Caco-2 (cell line): ENCODE measurements at regions not wholly inside any gene's neighbourhood (a gene's known extent, or its start where the extent isn't known, plus 50 kb on each side); places are given as distances from the start of the nearest gene placed in this dataset.

Experiments
- BruUV-seq: library from RNA; stranded (reverse); fragments of 400-500 nt; replicated peaks from 2 replicates; lab custom pipeline; 2021; lab: Mats Ljungman, UMichigan
- CTCF ChIA-PET: fragments of 300-600 bp; sonication (Branson Sonifier 250); formaldehyde crosslinking; loops from one replicate; lab custom pipeline; 2022; ENCODE audit warnings: antibody characterized with exemption; lab: Charles Lee
- POLR2A ChIA-PET: fragments of 300-600 bp; sonication (Branson Sonifier 250); formaldehyde crosslinking; loops from one replicate; lab custom pipeline; 2022; ENCODE audit warnings: antibody characterized with exemption; lab: Charles Lee
- DNase-seq, 2 experiments: peaks; one replicate each; pipeline versions ENCODE4 v3.0.0 to v3.0.0-alpha.2; 2020 to 2022
- H3K27me3 ChIP-seq: replicated peaks from 2 replicates; pipeline ENCODE4 v1.6.0; 2011; ENCODE audit warnings: low read length; ENCODE audit not compliant: control insufficient read depth, insufficient read depth
- H3K36me3 ChIP-seq: 2 replicates; pipeline ENCODE4 v1.5.1; 2011; ENCODE audit warnings: low read length; ENCODE audit not compliant: control insufficient read depth, insufficient read depth
- H3K4me1 ChIP-seq: fragments of 250-450 bp; sonication (Bioruptor Pico); 2 replicates; pipeline ENCODE4 v1.5.1; 2020; ENCODE audit warnings: mild to moderate bottlenecking
- H3K4me3 ChIP-seq: 2 replicates; pipeline ENCODE4 v1.5.1; 2011; ENCODE audit warnings: low read depth, mild to moderate bottlenecking, control low read depth, low read length
- H3K9me3 ChIP-seq: fragments of 250-450 bp; sonication (Bioruptor Pico); 2 replicates; pipeline ENCODE4 v1.5.1; 2020; ENCODE audit warnings: mild to moderate bottlenecking, moderate library complexity
- H3K27ac Mint-ChIP-seq: one replicate; pipeline ENCODE4 v1.8.0; 2022; ENCODE audit warnings: mixed read lengths; ENCODE audit not compliant: unreplicated experiment
- H3K27me3 Mint-ChIP-seq: one replicate; pipeline ENCODE4 v1.8.0; 2022; ENCODE audit warnings: mixed read lengths; ENCODE audit not compliant: insufficient read depth, unreplicated experiment
- H3K36me3 Mint-ChIP-seq: one replicate; pipeline ENCODE4 v1.8.0; 2022; ENCODE audit warnings: mild to moderate bottlenecking, mixed read lengths; ENCODE audit not compliant: insufficient read depth, unreplicated experiment
- H3K4me1 Mint-ChIP-seq: one replicate; pipeline ENCODE4 v1.8.0; 2022; ENCODE audit warnings: low read depth, mixed read lengths; ENCODE audit not compliant: unreplicated experiment
- H3K4me3 Mint-ChIP-seq: one replicate; pipeline ENCODE4 v1.8.0; 2022; ENCODE audit warnings: mild to moderate bottlenecking, moderate library complexity, mixed read lengths; ENCODE audit not compliant: unreplicated experiment
- H3K9me3 Mint-ChIP-seq: one replicate; pipeline ENCODE4 v1.8.0; 2022; ENCODE audit warnings: mixed read lengths; ENCODE audit not compliant: unreplicated experiment
- CTCF ChIP-seq, 2 experiments: fragments of 200-600 bp in 1 of 2; IDR thresholded peaks; 1 replicate in 1 of 2; 2 replicates in 1 of 2; pipeline versions ENCODE4 v1.5.1 to v1.8.0; 2011 to 2022; ENCODE audit warnings: antibody characterized with exemption in 1 of 2, control low read depth in 1 of 2, inconsistent platforms in 1 of 2, low read depth in 1 of 2, low read length in 1 of 2, mild to moderate bottlenecking in 1 of 2, moderate library complexity in 1 of 2; ENCODE audit not compliant: insufficient read depth in 1 of 2, severe bottlenecking in 1 of 2, unreplicated experiment in 1 of 2
- intact Hi-C: fragments of 100-400 bp; cut with micrococcal nuclease; formaldehyde crosslinking; loops from one replicate; pipeline ENCODE4 v1.10.0; 2022; ENCODE audit not compliant: unreplicated experiment

GRCh38 chr12:33649992-33650391, 210.4 kb upstream of the SYT10 start:
- CTCF ChIA-PET = no interaction called here
- TF ChIP-seq CTCF (IDR thresholded peaks at IDR 0.05; ENCODE audit: insufficient read depth in 1 of 2, low read depth in 1 of 2, low read length in 1 of 2, severe bottlenecking in 1 of 2, unreplicated experiment in 1 of 2) = no peak

GRCh38 chr12:33650832-33651231, 211.2 kb upstream of the SYT10 start:
- H3K4me3 ChIP-seq = no peak overlapping the region
- no TSS peak for BruUV-seq
- no peak overlapping the region for H3K4me3 Mint-ChIP-seq
- no peaks in the 10 kb centered on the region for H3K36me3 ChIP-seq
- no peak overlapping the region for H3K27ac Mint-ChIP-seq
- no peaks in the 10 kb centered on the region for H3K36me3 Mint-ChIP-seq
- CTCF ChIA-PET = no interaction called here
- no peaks in the 10 kb centered on the region for H3K27me3 ChIP-seq
- no peaks in the 10 kb centered on the region for H3K27me3 Mint-ChIP-seq
- H3K4me1 ChIP-seq = no peaks in the 10 kb centered on the region
- intact Hi-C loops = no loop called here
- H3K9me3 ChIP-seq = no peaks in the 10 kb centered on the region
- no peak for DNase-seq
- peaks cover 9% of the 10 kb centered on the region for H3K9me3 Mint-ChIP-seq
- H3K4me1 Mint-ChIP-seq = no peaks in the 10 kb centered on the region
- POLR2A ChIA-PET = no interaction called here
- no peak for TF ChIP-seq CTCF (IDR thresholded peaks at IDR 0.05; ENCODE audit: insufficient read depth in 1 of 2, low read depth in 1 of 2, low read length in 1 of 2, severe bottlenecking in 1 of 2, unreplicated experiment in 1 of 2)

More at GRCh38 chr12:33649992-33650391, 210.4 kb upstream of the SYT10 start:
- intact Hi-C loops = no loop called here
- Mint-ChIP-seq H3K4me1 (no peaks in the 10 kb centered on the region), H3K27ac (no peak overlapping the region), H3K4me3 (no peak overlapping the region), H3K9me3 (peaks cover 9% of the 10 kb centered on the region), H3K27me3 (no peaks in the 10 kb centered on the region), H3K36me3 (no peaks in the 10 kb centered on the region)
- Histone ChIP-seq H3K4me3 (no peak overlapping the region), H3K9me3 (no peaks in the 10 kb centered on the region), H3K27me3 (no peaks in the 10 kb centered on the region), H3K36me3 (no peaks in the 10 kb centered on the region), H3K4me1 (no peaks in the 10 kb centered on the region)
- no TSS peak for BruUV-seq
- no peak for DNase-seq
- POLR2A ChIA-PET = no interaction called here

- CTCF ChIA-PET = no interaction called here
- intact Hi-C loops = no loop called here
- H3K4me1 ChIP-seq = no peaks in the 10 kb centered on the region
- Mint-ChIP-seq H3K36me3 (no peaks in the 10 kb centered on the region), H3K27ac (no peak overlapping the region), H3K9me3 (peaks cover 9% of the 10 kb centered on the region), H3K4me1 (no peaks in the 10 kb centered on the region), H3K4me3 (no peak overlapping the region), H3K27me3 (peaks cover 3% of the 10 kb centered on the region)
- POLR2A ChIA-PET = no interaction called here
- H3K36me3 ChIP-seq = no peaks in the 10 kb centered on the region
- no peak for TF ChIP-seq CTCF (IDR thresholded peaks at IDR 0.05; ENCODE audit: insufficient read depth in 1 of 2, low read depth in 1 of 2, low read length in 1 of 2, severe bottlenecking in 1 of 2, unreplicated experiment in 1 of 2)
- BruUV-seq = no TSS peak
- H3K27me3 ChIP-seq = no peaks in the 10 kb centered on the region
- no peak overlapping the region for H3K4me3 ChIP-seq
- no peaks in the 10 kb centered on the region for H3K9me3 ChIP-seq
- DNase-seq = no peak
Observed at GRCh38 chr12:33653362-33653761, 213.7 kb upstream of the SYT10 start.
